ENCODE measurements at regions not wholly inside any gene's neighbourhood (a gene's known extent, or its start where the extent isn't known, plus 50 kb on each side); places are given as distances from the start of the nearest gene placed in this dataset.

DNA sequence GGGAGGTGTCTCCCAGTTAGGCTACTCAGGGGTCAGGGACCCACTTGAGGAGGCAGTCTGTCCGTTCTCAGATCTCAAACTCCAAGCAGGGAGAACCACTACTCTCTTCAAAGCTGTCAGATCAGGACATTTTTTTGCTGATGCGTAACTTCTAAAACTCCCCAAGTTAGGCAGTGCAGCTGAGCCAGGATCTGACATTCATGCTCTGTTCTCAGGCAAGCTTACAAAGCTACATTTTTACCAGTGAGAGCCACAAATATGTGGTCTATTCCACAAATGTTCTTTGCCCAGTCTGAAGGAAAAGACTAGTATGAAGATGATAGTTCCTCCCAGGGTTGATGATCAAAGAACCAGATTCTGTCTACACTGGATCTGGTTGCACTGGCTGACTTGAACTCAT, 184.1 kb downstream of the MTCL1 start:
- TF ChIP-seq POLR2A (IDR thresholded peaks at IDR 0.05): no peak
- TF ChIP-seq, protein P1, sequence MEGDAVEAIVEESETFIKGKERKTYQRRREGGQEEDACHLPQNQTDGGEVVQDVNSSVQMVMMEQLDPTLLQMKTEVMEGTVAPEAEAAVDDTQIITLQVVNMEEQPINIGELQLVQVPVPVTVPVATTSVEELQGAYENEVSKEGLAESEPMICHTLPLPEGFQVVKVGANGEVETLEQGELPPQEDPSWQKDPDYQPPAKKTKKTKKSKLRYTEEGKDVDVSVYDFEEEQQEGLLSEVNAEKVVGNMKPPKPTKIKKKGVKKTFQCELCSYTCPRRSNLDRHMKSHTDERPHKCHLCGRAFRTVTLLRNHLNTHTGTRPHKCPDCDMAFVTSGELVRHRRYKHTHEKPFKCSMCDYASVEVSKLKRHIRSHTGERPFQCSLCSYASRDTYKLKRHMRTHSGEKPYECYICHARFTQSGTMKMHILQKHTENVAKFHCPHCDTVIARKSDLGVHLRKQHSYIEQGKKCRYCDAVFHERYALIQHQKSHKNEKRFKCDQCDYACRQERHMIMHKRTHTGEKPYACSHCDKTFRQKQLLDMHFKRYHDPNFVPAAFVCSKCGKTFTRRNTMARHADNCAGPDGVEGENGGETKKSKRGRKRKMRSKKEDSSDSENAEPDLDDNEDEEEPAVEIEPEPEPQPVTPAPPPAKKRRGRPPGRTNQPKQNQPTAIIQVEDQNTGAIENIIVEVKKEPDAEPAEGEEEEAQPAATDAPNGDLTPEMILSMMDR (IDR thresholded peaks at IDR 0.05): no peak
